Daoy (cell line): ENCODE measurements at regions not wholly inside any gene's neighbourhood (a gene's known extent, or its start where the extent isn't known, plus 50 kb on each side); places are given as distances from the start of the nearest gene placed in this dataset.

Source experiments
- DNase-seq: peaks from one replicate; pipeline ENCODE4 v3.0.0-alpha.2; 2015; ENCODE audit warnings: low read depth

DNA sequence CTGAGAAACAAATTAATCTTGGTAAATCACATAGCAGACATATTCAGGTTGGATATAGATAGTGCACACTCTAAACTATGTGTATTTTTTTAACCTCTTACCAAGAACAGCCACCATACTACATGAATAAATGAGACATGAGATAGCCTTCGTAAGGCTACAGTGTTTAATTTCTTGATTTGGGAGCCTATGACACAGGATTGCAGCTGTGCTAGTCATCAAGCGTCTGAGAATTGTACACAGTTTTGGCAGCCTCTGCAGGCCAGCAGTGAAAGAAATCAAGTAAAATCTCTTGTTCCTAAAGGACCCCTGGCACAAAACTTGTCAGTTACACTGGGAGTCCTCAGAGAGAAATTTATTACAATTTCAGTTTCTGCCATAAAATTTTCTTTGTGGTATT lies 236.1 kb downstream of the C12orf50 start:
- no peak for DNase-seq

DNA sequence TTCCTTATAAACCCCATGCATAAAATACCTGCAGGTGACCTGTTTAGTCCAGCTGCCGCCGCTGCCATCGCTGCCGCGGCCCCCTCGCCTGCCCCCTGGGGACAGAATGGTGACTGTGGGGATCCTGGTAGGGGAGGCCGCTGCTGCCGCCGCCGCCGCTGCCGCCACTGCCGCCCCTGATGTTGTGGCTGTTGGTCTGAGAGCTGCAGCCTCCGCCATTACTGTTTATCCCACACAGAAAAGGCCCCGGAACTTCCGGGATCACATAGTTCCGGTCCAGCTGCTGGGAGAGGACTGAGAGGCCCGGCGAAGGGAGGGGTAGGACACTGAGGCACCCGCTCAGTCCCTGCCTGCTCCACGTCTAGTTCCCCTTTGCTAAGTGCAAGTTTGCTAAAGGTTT lies 244.9 kb downstream of the C12orf50 start:
- peak; percentile 68 for DNase-seq

DNA sequence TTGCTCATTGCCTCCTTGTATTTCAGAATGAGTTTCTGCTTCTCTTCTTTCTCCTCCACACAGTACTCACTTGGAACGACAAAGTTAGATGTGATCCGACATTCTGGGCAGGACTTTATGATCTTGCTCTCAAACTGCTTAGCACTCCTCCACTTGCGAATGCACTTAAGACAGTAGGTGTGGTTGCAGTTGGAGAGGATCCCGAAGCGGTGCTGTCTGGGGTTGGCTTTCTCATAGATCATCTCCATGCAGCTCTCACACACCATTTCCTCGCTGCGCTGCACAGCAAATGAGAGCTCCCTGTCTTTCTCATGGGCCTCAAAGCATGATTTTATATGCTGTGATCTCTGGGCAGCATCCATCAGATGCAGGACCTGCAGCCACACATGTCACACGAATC lies 245.7 kb downstream of the C12orf50 start:
- DNase-seq: no peak

GRCh38 chr12:87782838-87783237 lies 246.4 kb downstream of the C12orf50 start:
- DNase-seq: no peak

- DNase-seq: no peak
Observed at GRCh38 chr12:87779858-87780498, 249.2 kb downstream of the C12orf50 start.

DNA sequence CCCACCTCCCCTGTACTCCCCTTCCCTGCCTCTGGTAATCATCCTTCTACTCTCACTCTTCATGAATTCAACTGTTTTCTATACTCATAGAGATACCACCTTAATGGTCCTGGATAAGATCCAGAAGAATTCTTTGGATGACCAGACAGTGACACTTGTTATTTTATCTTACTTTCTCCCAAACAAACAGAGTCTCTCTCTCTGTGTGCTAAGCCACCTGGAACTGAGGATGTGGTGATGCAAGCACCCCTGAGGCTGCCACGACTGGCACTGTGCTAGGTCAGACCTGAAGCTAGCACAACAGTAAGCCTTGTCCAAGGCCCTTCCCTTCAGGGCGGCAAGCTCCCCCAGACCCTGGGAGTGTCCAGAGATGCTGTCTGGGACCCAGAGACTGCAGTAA lies 250.2 kb downstream of the C12orf50 start:
- peak; percentile 35 for DNase-seq

DNA sequence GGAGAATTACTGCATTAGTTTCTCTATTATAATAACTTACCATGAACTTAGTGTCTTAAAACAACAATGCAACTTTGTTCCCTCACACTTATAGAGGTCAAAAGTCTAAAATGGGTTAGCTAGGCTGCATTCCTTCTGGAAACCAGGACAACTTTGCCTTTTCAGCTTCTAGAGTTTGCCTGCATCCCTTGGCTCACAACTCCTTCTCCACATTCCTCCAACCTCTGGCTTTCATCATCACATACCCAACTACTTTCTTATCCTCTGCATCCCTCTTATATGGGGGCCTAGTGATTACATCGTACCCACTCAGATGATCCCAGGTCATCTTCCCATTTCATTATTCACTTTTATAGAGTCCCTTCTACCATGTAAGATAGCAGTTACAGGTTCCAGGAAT lies 251.1 kb downstream of the C12orf50 start:
- DNase-seq: no peak

DNA sequence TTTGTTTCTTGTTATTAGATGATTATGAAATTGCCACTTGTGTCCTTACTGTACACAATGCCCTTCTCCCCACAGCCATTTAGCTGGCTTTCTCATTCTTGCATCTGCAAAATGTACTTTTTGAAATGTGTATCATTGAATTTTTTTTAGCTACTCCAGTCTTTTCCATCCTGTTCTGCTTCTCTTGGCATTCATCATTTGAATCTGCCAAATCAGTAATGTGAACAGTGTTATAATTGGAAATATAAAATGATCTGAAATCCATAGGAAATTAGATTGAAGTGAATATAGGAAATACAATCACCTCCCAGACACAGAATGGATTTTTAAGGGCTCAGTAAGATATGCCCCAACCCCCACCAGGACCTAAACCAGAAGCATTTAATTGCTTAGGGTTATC lies 253.4 kb downstream of the C12orf50 start:
- DNase-seq: no peak

- no peak for DNase-seq
Observed at GRCh38 chr12:87775051-87775450, 254.2 kb downstream of the C12orf50 start.

- no peak for DNase-seq
Observed at GRCh38 chr12:87772401-87772800, 256.8 kb downstream of the C12orf50 start.

DNA sequence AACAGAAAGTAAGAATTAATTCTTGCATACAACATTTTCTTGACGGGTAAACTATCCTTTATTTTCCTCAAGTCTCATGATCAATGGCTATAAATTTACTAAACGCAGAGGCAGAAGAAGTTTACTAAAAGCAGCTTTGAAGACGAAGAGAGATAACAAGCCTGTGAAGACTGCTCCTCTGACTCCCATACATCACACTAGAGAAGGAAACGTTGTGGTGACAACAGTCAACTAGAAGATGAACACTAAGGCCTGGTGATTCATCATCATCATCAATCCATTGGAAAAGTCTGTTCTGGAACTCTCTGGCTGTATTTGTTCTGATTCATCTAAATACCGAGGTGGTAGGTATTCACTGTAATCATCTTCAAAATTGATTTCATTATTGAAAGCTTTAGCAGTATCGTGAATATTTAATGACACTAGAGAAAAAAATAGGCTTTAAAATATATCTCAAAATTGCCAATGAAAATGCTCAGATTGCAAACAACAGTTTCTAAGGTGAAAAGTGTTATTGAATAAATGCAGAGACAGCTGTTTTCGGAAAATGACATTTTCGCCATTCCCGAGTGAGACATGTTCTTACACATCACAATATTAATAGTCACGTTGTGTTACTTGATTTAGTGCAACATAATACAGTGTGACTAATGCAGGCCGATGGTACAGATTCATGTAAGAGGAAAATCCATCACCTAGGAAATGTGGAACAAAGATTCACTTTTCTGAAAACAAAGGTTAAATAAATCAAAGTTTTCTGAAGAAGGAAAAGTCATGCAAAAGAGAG lies 260.5 kb downstream of the C12orf50 start:
- DNase-seq: no peak

DNA sequence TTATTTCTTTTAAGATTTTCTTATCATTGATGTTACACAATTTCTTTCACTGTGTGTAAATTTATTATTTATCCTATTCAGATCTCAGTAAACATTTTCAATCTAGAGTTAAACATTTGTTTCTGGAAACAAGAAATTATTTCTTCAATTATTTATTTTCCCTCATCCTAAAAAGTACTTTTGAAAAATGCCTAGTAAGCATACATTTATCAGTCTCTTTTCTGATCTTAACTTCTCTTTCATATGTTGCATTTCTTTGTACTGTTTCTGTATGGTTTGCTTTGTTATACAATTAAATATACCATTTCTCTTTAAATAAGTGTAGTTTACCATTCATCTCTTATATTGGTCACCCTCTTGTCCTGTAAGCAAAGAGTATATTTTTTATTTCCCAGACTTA lies 263.2 kb downstream of the C12orf50 start:
- DNase-seq: no peak

GRCh38 chr12:87760943-87761342 lies 268.3 kb downstream of the C12orf50 start:
- DNase-seq: no peak

- DNase-seq: no peak
Observed at GRCh38 chr12:87758271-87758670, 270.9 kb downstream of the C12orf50 start.

- no peak for DNase-seq
Observed at GRCh38 chr12:87756721-87757120, 272.5 kb downstream of the C12orf50 start.

GRCh38 chr12:87756111-87756510 lies 273.1 kb downstream of the C12orf50 start:
- DNase-seq: peak; percentile 80

- no peak for DNase-seq
Observed at GRCh38 chr12:87728931-87729593, 300.1 kb downstream of the C12orf50 start.

DNA sequence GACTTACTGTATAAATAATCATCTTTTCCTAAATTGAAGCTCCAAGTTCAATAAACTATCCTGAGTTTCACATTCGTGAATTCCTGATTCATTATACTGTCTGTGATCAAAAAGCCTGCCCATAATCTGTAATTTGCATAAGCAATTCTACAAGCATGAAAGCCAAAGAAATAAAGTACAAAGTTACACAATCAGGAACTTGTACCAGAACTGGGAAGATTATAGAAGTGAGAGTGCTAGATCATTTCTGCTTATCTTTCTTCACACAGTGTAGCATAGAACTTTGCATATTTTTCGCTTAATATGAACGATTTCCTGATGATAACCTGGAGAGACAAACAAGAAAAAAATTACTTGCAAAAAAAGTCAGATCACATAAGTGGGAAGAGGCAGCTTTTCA lies 308.2 kb downstream of the C12orf50 start:
- DNase-seq: no peak

DNA sequence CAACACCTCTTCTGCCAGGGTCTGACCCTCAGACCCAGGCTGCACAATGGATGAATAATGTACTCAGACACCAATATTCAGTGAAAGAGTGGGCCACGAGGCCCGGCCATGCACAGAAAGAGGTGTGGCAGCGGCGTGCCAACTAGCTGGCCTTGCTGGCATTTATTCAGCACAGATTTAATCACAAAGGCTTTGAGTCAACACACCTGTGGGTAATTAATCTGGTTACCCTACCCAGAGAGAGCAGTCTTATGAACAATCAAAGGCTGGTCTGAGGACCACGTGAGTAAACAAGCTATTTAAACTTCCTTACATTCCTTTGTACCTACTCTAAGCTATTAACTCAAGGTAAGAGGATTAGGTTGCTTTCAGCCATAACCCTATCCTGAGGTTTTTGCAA lies 324.8 kb downstream of the C12orf50 start:
- DNase-seq: no peak

DNA sequence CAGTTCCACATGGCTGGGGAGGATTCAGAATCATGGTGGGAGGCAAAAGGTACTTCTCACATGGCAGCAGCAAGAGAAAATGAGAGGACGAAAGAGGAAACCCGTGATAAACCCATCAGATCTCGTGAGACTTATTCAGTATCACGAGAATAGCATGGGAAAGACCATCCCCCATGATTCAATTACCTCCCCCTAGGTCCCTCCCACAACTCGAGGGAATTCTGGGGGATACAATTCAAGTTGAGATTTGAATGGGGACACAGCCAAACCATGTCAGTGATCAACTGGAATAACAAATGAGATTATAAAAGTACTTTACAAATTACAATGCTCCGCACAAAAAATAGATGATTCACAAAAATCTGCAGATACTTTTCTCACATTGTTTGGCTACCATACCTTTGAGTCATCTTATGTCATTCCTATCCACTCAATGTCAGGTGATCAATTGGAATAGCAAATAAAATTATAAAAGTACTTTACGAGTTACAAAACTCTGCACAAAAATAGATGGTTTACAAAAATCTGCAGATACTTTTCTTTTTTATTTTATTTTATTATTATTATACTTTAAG lies 338.9 kb downstream of the C12orf50 start:
- no peak for DNase-seq

DNA sequence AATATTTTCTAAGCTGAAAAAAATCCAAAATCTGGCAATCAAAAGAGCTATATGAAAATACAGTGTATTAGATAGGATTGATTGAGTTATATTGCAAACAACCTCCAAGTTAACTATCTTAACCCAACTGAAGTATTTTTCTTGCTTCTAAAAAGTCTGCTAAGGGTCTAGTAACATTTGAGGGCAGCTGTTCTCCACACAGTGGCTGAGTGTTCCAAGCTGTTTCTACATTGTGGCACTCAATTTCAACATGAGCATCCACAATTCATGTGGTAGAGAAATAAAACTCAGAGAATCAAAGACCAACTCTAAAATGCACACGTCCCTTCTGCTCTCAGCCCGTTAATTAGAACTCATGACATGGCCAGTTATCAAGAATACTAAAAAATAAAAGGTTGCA lies 340.0 kb downstream of the C12orf50 start:
- DNase-seq: no peak

DNA sequence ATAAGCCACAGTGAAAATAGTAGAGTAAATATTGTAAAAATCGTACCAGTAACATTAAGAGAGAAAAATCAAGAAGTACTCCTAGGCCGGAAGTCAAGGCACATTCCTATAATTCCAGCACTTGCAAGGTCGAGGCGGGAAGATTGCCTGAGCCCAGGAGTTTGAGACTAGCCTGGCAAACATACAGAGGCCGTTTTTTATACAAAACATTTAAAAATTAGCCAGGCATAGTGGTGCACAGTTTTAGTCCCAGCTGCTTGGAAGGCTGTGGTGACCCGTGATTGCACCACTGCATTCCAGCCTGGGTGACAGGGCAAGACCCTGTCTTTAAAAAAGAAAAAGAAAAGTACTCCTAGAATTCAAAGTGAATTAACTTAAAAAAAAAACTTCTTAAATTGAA lies 341.8 kb downstream of the C12orf50 start:
- peak; percentile 39 for DNase-seq

DNA sequence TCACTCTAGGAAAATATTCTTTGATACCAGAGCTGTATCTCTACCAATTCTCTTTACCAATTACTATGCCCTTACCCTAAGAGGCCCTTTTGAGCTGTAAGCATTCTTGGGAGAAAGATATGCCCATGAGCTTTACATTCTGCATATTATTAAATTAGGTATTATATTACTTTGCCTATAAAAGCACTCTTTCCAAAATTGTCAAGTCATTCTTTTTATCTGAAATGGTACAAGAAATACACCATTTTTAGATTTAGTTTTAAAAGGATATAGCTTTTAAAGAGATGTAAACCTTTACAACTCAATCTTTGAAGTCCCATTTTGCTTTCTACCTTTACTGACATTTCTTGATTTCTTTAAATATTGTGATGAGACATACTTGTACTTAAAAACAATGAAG lies 343.5 kb downstream of the C12orf50 start:
- DNase-seq: no peak
